Activated naive CD4-positive, alpha-beta T cell treated with anti-CD3 and anti-CD28 coated beads, Interleukin-2, amount 50 U/mL, for 16 hours (primary cell): ENCODE measurements at regions not wholly inside any gene's neighbourhood (a gene's known extent, or its start where the extent isn't known, plus 50 kb on each side); places are given as distances from the start of the nearest gene placed in this dataset.
"Not testable (repeated sequence)": the region's sequence is repeated elsewhere in the genome, so short reads cannot be mapped to it uniquely, and the experiment has no call there.

ENCODE experiments used
- DNase-seq: peaks from one replicate; pipeline ENCODE4 v3.0.0-alpha.2; 2020

- DNase-seq = no peak
Observed at GRCh38 chr5:142221091-142221860, 103.5 kb downstream of the SPRY4 start.

DNA sequence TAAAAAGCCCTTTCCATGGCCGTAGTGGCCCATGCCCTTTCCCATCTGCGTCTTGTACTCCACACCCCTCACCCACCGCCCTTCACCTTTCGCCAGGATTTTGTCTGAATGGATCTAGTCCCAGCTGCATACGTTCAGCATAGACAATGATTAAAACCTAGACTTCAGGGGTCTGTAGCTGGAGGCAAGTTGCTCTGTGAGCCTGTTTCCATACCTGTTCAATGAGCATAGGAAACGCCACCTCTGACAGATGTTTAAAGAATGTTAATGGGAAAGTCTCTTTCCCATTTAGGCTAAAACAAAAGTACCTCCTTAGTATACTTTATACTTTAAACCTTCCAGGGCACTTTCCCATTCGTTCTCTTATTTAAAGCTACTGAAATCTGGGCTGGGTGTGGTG lies 105.7 kb downstream of the SPRY4 start:
- no peak for DNase-seq

GRCh38 chr5:142216931-142217330 lies 107.9 kb downstream of the SPRY4 start:
- no peak for DNase-seq

DNA sequence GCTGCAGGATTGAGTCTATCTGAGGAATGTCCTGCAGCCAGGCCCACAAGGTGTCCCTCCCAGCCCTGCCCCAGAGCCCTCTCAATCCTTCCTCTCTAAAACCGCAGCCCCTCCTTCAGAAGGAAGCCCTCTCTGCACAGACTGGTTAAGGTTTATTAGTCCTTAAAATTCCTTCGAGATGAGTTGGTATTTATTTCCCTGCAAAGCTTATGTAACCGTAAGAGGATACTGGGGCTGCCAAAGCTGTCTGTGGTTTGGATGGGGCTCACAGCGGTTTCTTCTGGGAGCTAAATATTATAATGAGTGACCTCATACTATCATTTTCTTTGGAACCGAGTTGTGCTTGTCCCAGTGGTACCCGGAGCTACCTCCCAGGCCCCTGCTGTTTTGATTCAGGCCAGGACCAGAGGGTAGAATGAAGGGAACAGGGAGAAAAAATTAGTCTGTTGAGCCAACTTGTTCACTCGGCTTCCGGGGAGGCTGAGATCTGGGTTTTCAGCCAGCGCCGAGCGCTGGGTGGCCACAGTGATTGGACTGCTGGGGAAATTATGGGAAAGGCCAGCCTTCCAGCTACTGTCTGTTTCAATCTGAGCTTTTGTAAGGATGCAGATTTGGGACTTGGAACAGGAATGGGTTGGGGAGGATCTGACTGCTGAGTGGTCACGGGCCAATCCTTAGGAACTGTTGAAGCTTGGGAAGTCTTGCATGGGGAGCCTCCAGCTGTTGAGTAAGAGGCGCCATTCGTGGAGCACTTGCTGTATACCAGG lies 107.5 kb downstream of the NDFIP1 start:
- no peak for DNase-seq

DNA sequence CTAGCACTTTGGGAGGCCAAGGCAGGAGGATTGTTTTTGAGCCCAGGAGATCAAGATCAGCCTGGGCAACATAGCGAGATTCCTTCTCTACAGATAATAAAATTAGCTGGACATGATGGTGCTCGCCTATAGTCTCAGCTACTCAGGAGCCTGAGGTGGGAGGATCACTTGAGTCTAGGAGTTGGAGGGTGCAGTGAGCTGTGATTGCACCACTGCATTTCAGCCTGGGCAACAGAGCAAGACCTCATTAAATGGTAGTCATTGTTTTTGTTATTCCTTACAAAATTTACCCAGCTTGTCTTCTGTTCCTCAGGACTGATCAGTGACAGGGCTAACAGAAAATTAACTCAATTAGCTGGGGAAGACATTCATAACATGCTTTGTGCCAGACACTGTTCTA lies 104.5 kb downstream of the NDFIP1 start:
- DNase-seq = no peak

- no peak for DNase-seq
Observed at GRCh38 chr5:142211918-142212317, 103.3 kb downstream of the NDFIP1 start.

- DNase-seq = no peak
Observed at GRCh38 chr5:142210864-142211412, 102.4 kb downstream of the NDFIP1 start.

- DNase-seq = no peak
Observed at GRCh38 chr5:142210011-142210410, 101.4 kb downstream of the NDFIP1 start.

GRCh38 chr5:142208777-142209312 lies 100.3 kb downstream of the NDFIP1 start:
- no peak for DNase-seq

- not testable (repeated sequence) for DNase-seq
Observed at GRCh38 chr5:142208244-142208643, 99.7 kb downstream of the NDFIP1 start.

DNA sequence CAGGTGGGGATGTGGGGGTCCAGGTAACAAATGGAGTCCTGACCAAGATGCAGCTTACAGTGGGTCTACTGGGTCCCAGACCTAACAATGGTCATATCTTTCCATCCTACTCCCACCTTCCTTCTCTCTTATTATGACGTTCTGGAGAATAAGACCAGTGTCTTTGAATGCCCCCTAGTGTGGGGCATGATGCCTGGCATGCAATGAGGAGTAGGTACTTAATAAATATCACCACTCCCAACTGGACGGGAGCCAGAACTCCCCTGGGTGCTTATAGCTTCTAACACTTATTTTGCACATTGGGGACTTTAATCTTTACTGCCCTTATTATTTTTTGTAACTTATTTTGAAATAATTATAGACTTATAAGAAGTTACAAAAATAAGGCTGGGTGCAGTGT lies 98.2 kb downstream of the NDFIP1 start:
- no peak for DNase-seq

DNA sequence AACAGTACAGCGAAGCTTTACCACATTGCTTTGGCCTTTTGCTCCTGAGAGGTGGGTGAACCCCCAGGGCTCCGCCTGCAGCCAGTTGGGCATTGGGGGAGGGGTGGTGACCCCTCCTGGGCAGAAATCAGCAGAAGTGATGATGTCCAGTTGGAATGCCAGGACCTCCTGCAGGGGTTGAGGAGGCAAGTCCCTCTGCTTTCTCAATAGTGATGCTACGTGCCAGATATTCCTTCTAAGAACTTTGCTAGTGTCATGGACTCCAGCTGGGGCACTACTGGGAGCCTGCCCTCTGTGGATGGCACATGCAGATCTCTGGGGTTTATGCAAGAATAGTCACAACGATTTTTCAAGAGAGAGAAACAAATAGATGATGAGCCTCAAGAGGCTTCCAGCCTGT lies 95.6 kb downstream of the NDFIP1 start:
- DNase-seq = no peak
